ENCODE measurements at regions not wholly inside any gene's neighbourhood (a gene's known extent, or its start where the extent isn't known, plus 50 kb on each side); places are given as distances from the start of the nearest gene placed in this dataset.
"Not testable (repeated sequence)": the region's sequence is repeated elsewhere in the genome, so short reads cannot be mapped to it uniquely, and the experiment has no call there.

DNA sequence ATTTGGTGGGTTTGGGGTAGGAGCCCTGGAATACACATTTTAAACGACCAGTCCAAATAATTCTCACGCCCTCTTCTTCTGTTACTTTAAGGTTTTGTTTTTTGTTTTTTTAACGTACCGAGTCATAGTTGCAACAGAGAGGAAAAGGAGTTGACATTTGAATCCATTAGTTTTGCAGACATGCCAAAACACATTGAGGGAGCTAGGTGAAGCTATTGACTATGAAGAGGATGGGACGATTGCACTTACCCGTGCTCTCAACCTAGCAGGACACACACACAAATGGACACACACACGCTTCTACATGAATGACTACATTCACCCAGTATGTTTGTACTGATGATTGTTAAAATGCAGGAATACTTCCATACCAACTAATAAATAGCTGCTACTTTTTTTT, 54.3 kb upstream of the CIT start:
- H3K36me3 ChIP-seq: no peaks in the 10 kb centered on the region
- no peak overlapping the region for H3K4me3 ChIP-seq
- H3K27ac ChIP-seq: no peak overlapping the region
- no peaks in the 10 kb centered on the region for H3K27me3 ChIP-seq
- H3K9me3 ChIP-seq (ENCODE audit: low read depth): no peaks in the 10 kb centered on the region
- H3K4me1 ChIP-seq (ENCODE audit: low read depth): no peaks in the 10 kb centered on the region
- no peak for DNase-seq (ENCODE audit: low read depth in 1 of 2, low spot score in 1 of 2)
- TF ChIP-seq, protein P1, sequence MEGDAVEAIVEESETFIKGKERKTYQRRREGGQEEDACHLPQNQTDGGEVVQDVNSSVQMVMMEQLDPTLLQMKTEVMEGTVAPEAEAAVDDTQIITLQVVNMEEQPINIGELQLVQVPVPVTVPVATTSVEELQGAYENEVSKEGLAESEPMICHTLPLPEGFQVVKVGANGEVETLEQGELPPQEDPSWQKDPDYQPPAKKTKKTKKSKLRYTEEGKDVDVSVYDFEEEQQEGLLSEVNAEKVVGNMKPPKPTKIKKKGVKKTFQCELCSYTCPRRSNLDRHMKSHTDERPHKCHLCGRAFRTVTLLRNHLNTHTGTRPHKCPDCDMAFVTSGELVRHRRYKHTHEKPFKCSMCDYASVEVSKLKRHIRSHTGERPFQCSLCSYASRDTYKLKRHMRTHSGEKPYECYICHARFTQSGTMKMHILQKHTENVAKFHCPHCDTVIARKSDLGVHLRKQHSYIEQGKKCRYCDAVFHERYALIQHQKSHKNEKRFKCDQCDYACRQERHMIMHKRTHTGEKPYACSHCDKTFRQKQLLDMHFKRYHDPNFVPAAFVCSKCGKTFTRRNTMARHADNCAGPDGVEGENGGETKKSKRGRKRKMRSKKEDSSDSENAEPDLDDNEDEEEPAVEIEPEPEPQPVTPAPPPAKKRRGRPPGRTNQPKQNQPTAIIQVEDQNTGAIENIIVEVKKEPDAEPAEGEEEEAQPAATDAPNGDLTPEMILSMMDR (IDR thresholded peaks at IDR 0.05; ENCODE audit: low read depth, low read length): no peak

DNA sequence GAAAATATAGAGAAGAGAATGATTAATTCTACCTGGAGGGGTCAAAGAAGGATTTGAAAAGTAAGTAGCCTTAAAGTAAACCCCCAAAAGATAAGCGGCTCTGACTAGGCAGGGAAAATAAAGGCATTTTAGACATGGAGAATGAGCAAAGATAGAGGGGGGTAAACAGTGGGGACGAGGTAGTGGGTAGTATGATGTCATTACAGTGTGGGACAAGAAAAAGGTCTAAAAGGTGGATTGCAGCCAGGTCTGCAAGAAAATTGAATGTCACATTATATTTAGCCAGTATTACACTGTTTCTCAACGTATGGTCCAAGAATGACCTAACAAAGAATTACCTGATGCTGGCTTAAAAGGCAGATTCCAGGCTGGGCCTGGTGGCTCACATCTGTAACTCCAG, 55.8 kb upstream of the CIT start:
- Histone ChIP-seq H3K4me1 (ENCODE audit: low read depth) (no peaks in the 10 kb centered on the region), H3K27me3 (no peaks in the 10 kb centered on the region), H3K36me3 (no peaks in the 10 kb centered on the region), H3K27ac (no peak overlapping the region), H3K9me3 (ENCODE audit: low read depth) (no peaks in the 10 kb centered on the region), H3K4me3 (no peak overlapping the region)
- DNase-seq (ENCODE audit: low read depth in 1 of 2, low spot score in 1 of 2): no peak
- TF ChIP-seq, protein P1 (IDR thresholded peaks at IDR 0.05; ENCODE audit: low read depth, low read length): no peak

DNA sequence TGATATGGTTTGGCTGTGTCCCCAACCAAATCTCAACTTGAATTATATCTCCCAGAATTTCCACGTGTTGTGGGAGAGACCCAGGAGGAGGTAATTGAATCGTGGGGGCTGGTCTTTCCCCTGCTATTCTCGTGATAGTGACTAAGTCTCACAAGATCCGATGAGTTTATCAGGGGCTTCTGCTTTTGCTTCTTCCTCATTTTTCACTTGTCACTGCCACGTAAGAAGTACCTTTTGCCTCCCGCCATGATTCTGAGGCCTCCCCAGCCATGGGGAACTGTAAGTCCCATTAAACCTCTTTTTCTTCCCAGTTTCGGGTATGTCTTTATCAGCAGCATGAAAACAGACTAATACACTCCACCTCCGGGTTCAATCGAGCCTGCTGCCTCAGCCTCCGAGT, 54.3 kb upstream of the BICDL1 start:
- not testable (repeated sequence) for H3K9me3 ChIP-seq (ENCODE audit: low read depth); H3K4me3 ChIP-seq

DNA sequence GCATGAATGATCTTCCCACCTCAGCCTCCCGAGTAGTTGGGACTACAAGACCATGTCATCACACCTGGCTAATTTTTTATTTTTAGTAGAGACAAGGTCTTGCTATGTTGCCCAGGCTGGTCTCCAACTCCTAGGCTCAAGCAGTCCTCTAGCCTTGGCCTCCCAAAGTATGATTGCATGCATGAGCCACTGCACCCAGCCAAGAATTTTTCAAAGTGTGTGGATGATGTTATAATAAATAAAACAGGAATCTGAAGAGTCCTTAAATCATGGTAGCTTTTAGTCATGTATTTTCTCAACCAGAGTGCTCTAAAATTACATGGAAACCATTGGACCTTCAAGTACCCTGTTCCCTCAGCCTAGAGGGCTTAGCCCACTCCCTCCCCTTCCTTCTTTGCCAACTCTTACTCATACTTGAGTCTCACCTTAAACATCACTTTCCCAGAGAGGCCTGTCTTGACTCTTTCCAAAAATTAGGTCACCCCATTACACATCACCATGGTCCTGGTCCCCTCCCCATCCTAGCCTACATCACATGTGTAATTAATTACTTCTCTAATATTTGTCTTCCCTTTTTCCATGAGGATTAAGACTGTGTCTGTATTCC, 52.2 kb upstream of the BICDL1 start:
- no peak overlapping the region for H3K4me3 ChIP-seq
- no peaks in the 10 kb centered on the region for H3K9me3 ChIP-seq (ENCODE audit: low read depth)
- TF ChIP-seq, protein P1 (IDR thresholded peaks at IDR 0.05; ENCODE audit: low read depth, low read length): no peak
- DNase-seq (ENCODE audit: low read depth in 1 of 2, low spot score in 1 of 2): no peak
- no peaks in the 10 kb centered on the region for H3K36me3 ChIP-seq
- no peaks in the 10 kb centered on the region for H3K4me1 ChIP-seq (ENCODE audit: low read depth)
- H3K27ac ChIP-seq: no peak overlapping the region
- H3K27me3 ChIP-seq: no peaks in the 10 kb centered on the region

More for the DNA sequence above, 54.3 kb upstream of the BICDL1 start:
- DNase-seq (ENCODE audit: low read depth in 1 of 2, low spot score in 1 of 2); H3K27me3 ChIP-seq; H3K27ac ChIP-seq; H3K36me3 ChIP-seq; H3K4me1 ChIP-seq (ENCODE audit: low read depth): not testable (repeated sequence)

DNA sequence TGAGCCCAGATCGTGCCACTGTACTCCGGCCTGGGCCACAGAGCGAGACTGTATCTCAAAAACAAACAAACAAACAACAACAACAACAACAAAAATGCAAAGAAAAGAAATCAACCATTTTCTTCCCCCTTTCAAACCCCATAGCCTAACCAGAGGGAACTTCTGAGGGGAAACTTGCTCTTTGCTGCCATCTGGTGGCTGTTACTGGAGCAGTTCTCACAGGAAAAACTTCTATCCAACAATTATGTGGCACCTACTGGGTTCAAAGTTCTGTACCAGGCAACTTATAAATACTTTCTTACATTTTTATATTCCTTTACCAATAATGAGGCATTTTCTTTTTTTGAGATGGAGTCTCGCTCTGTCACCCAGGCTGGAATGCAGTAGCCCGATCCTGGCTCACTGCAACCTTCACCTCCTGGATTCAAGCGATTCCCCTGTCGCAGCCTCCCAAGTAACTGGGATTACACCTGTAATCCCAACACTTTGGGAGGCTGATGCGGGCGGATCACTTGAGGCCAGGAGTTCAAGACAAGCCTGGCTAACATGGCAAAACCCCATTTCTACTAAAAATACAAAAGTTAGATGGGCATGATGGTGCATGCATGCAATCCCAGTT, 50.9 kb upstream of the BICDL1 start:
- H3K4me3 ChIP-seq: no peak overlapping the region
- H3K9me3 ChIP-seq (ENCODE audit: low read depth): no peaks in the 10 kb centered on the region
- H3K27ac ChIP-seq: no peak overlapping the region
- no peaks in the 10 kb centered on the region for H3K4me1 ChIP-seq (ENCODE audit: low read depth)
- no peaks in the 10 kb centered on the region for H3K27me3 ChIP-seq
- DNase-seq (ENCODE audit: low read depth in 1 of 2, low spot score in 1 of 2): peak; percentile 62 to 63
- TF ChIP-seq, protein P1 (IDR thresholded peaks at IDR 0.05; ENCODE audit: low read depth, low read length): peak; percentile 89
- H3K36me3 ChIP-seq: no peaks in the 10 kb centered on the region

Data from cardiac muscle cell (in vitro differentiated cells and primary cell).